HG03432 (cell line): ENCODE measurements at regions not wholly inside any gene's neighbourhood (a gene's known extent, or its start where the extent isn't known, plus 50 kb on each side); places are given as distances from the start of the nearest gene placed in this dataset.
"Not testable (repeated sequence)": the region's sequence is repeated elsewhere in the genome, so short reads cannot be mapped to it uniquely, and the experiment has no call there.

Experiments
- ATAC-seq: cut with Tn5 transposase; IDR thresholded peaks from one replicate; pipeline ENCODE4 v1.9.1; 2021; ENCODE audit warnings: mild to moderate bottlenecking, moderate library complexity; ENCODE audit not compliant: unreplicated experiment

DNA sequence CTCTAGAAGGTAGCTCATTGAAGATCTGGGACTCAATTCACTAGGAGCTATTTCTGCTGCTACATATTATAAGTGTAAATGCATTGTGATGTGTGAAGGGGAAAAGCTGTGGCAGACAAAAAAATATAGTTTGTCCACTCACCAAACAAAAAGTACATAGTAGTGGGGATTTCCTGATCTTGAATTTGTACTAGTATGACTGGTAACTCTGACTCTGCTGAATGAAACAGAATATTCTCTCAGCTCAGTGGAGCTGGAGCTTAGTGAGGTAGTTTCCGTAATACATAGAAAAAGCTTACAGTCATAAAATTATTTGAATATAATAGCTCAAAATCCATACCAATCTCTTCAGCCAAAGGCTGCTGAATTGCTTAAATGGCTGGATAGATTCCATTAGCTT lies 455.6 kb upstream of the CD180 start:
- peak; percentile 74 for ATAC-seq

GRCh38 chr5:67651180-67651579 lies 454.6 kb upstream of the CD180 start:
- ATAC-seq: no peak

DNA sequence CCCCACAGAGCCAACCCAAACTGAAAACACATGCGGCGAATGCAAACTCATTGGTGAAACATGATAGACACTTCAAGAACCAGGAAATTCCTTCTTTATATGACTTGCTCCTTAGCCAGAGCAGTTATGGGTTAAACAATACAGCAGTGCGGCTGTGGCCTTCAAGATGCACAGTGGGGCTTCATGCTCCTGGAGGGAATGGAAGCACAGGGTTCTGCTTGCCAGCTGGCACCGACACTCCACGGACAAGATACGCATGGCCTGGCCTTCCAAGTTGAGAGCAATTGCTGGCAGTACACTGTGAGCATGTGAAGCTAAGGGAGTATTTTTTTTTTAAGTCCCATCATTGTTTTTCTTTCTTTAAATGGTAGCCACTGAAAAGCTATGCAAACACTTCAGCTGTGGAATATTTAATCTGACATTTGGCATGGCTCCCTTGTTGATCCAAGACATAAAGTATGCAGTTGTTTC lies 451.6 kb upstream of the CD180 start:
- no peak for ATAC-seq

DNA sequence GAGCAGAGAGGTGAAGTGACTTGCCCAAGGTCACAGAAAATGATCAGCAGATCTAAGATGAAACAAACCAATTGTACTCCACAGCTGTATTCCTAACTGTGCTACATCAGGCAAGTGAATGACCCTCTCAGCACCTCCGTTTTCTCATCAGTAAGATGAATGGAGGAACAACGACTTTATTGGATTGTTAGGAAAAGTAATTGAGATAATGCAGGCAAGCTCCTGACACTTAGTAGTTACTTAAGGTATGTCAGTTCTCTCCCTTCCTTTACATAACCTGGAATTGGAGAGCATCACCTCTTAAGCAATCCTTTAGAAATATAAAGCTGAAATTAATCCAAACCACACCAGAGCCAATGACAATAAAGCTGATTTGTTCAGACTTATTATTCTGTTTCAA lies 451.2 kb upstream of the CD180 start:
- no peak for ATAC-seq

- no peak for ATAC-seq
Observed at GRCh38 chr5:67644221-67644920, 447.8 kb upstream of the CD180 start.

DNA sequence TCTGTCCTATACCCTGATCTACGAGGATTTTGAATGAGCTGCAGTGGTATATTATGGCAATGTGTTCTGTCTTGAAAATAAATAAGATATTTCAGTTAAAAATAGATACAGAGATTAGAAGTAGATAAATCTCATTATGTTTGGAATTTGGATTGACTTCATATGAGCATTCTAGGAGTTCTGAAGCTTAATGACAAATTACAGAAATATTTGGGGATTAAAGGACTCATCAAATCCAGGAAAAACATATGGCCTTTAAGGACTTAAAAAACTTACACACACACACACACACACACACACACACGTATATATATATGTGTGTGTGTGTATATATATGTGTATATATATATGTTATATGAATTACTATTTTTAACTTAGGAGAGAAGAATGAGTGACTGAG lies 446.9 kb upstream of the CD180 start:
- no peak for ATAC-seq

- ATAC-seq: no peak
Observed at GRCh38 chr5:67639976-67640375, 443.4 kb upstream of the CD180 start.

GRCh38 chr5:67639313-67639712 lies 442.7 kb upstream of the CD180 start:
- no peak for ATAC-seq

GRCh38 chr5:67636850-67637524 lies 440.4 kb upstream of the CD180 start:
- no peak for ATAC-seq

GRCh38 chr5:67636091-67636490 lies 439.5 kb upstream of the CD180 start:
- ATAC-seq: no peak

GRCh38 chr5:67627079-67627478 lies 430.5 kb upstream of the CD180 start:
- not testable (repeated sequence) for ATAC-seq

- no peak for ATAC-seq
Observed at GRCh38 chr5:67623078-67623477, 426.5 kb upstream of the CD180 start.

- no peak for ATAC-seq
Observed at GRCh38 chr5:67620424-67621397, 424.1 kb upstream of the CD180 start.

DNA sequence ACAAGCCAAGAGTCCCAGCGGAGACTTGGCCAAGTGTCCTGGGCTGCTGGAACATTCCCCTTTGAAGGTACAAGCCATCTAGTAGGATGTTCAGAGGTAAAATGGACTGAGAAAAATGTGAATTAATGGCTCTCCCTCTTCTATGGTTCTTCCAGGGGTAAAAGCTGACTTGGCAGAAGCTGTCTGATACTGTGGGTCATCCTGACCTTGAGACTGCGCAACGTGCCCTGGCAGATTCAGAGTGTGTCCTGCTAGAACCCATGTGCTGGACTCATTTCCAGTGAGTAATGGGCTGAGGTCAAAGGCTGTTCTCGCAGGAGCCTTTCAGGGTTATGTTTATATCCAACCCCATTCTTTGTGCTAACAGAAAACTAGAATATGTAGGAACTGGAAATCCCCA lies 423.0 kb upstream of the CD180 start:
- ATAC-seq: no peak

GRCh38 chr5:67619235-67619634 lies 422.6 kb upstream of the CD180 start:
- no peak for ATAC-seq

GRCh38 chr5:67617051-67617450 lies 420.5 kb upstream of the CD180 start:
- no peak for ATAC-seq

DNA sequence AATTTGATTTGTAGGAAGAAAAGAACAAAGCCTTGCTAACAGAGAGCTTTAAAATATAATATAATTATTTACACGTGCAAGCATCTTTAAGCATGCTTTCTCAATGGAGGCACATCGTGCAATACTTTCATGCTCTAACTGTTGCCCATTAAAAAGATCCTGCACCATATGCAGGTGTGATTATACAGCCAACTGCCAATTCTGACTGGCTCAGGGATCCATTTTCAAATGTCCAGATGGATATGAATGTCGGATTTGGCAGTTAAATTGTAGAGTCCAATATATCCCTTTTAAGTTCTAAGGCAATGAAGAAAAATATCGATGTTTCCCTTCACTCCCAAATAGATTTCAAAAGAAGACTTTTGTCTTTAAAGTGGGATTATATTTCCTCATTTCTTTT lies 416.4 kb upstream of the CD180 start:
- ATAC-seq: no peak

DNA sequence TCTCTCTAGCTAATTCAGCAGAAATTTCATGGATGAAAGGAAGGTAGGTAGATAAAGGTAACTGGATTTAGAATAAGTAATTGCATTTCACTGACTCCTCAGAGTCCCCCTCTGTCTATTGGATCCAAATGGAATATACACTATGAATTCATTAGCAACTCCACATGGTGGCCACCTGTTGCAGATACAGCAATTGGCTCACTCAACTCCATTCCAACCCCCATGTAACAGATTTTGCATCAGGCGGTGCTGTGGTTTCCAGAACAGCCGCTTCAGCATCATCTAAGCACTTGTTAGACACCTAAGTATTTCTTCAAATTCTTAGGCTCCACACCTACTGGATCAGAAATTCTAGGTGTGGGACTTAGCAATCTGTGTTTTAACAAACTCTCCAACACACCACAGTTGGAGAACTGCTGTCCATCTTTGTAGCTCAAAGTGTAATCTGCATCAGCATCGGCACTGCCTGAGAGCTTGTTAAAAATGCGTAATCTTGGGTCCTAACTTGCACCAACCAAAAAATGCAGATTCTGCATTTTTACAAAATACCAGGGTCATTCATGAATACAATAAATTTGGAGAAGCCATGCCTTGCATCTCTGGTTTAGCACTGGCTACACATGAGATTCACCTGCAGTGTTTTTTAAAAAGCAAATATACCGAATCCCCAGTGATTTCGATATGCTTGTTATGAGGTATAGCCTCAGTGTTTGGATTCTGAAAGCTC lies 413.8 kb upstream of the CD180 start:
- ATAC-seq: no peak

DNA sequence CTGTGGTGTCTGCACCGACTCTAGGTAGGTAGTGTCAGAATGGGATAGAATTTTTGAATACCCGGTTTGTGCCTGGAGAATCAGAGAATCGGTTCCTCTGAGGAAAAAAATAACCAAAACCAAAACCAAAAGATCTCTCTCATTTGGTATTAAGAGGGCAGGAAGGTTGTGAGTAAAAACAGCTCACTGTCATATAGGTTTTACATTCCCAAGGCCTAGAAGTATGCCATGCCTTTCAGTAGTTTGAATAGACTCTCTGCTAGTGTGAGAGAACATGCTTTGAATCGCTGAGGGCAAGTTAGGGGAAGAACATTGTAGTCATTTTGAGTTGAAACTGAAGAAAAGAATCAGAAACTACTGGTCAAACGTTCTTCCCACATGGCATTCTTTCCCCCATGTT lies 411.4 kb upstream of the CD180 start:
- no peak for ATAC-seq

DNA sequence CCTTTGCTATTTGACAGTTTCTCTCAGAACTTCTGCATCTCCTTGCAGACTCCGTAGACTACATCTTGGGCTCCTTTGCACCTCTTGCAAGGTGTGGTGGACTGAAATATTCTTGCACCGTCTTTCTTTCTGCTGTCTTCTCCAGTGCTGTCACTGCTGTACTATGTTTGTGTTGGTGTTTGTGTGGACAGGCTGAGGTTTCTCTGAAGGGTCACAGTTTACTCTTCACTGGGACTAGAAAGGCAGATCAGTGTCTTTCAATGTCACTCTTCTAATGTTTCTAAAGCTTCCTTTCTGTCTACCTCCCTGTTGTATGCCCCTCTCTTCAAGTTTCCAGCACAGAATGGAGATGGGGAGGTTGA lies 410.0 kb upstream of the CD180 start:
- no peak for ATAC-seq
